ENCODE measurements at regions not wholly inside any gene's neighbourhood (a gene's known extent, or its start where the extent isn't known, plus 50 kb on each side); places are given as distances from the start of the nearest gene placed in this dataset.

DNA sequence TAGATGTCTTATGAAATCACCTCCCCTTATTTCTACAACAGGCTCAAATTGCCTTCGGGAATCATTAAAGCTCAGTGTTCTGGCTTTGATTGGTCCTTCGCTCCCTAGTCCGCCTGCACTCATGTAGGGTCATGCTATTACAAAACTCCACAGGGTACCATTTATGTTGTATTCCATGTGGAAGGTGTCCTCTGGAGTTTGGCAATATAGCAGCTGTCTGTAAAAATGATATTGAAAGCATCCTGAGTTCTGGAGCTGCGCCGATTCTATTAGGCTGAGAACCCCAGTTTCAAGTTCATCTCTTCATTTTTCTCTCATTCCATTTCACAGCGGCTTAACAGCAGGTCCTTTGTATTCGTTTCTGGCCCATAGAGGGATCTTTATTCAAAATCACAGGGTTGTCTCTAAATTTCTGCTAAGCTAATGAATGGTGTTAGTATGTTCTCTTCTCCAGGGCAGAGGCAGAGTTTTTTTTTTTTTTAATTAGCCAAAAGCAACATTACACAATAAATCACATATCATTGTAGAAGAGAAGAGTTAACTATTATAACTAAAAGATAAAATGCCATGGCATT lies 71.9 kb upstream of the TEKT1 start:
- ChIA-PET POLR2A (interaction anchor here (0.8 kb wide), 2 partner anchors 32 to 111 kb away, joined by 3 read pairs; a partner anchor contains a TSS), CTCF (ENCODE audit: low intra/inter-chr PET ratio) (no interaction called here)
- no peaks in the 10 kb centered on the region for H4K20me1 ChIP-seq (replicated peaks; ENCODE audit: control insufficient read depth, insufficient read depth, low read length)
- no peak overlapping the region for H3K4me3 ChIP-seq
- FAIRE-seq (no peak), ATAC-seq (no peak), DNase-seq (ENCODE audit: extremely low read depth in 1 of 4, low spot score in 3 of 4) (no peak)
- no peaks in the 10 kb centered on the region for H3K79me2 ChIP-seq (ENCODE audit: control insufficient read depth, insufficient read depth, low read length)
- no peak overlapping the region for H3K4me2 ChIP-seq (ENCODE audit: insufficient read depth, low read length)
- no TSS peak for BruUV-seq (replicated peaks)
- no peak overlapping the region for H2AFZ ChIP-seq (ENCODE audit: low read depth, low read length)
- H3K9me1 ChIP-seq (ENCODE audit: control insufficient read depth, insufficient read depth, low read length) = no peaks in the 10 kb centered on the region
- no peaks in the 10 kb centered on the region for H3K9me3 ChIP-seq (replicated peaks; ENCODE audit: control insufficient read depth, insufficient read depth, low read depth, low read length)
- H3K27ac ChIP-seq (ENCODE audit: extremely low read depth, low read depth, low read length) = no peak overlapping the region
- no peaks in the 10 kb centered on the region for H3K4me1 ChIP-seq (replicated peaks in 1 of 2; ENCODE audit: control insufficient read depth in 2 of 2, insufficient read depth in 2 of 2, low read length in 2 of 2)
- no peak overlapping the region for H3K9ac ChIP-seq (ENCODE audit: insufficient read depth in 1 of 2, low read depth in 2 of 2, low read length in 2 of 2)
- WGBS (ENCODE audit: insufficient coverage, low coverage, missing lambda C conversion rate) = 81% methylated on average over 7 of the region's 7 CpGs
- H3K36me3 ChIP-seq (ENCODE audit: control insufficient read depth, insufficient read depth, low read length) = no peaks in the 10 kb centered on the region; the same call in 1 of the 3 replicates
- in situ Hi-C loops (cut with MboI) (no loop called here), intact Hi-C loops (cut with micrococcal nuclease) (no loop called here)
- no peaks in the 10 kb centered on the region for H3K27me3 ChIP-seq (ENCODE audit: control insufficient read depth in 2 of 2, insufficient read depth in 2 of 2, low read length in 2 of 2)
- TF ChIP-seq SMC3 (conservative IDR thresholded peaks at IDR 0.05; ENCODE audit: insufficient read depth, low read depth, low read length) (no peak), GATA2 (CRISPR knock-in tag; IDR thresholded peaks at IDR 0.05) (no peak), FOXO4 (CRISPR knock-in tag; IDR thresholded peaks at IDR 0.05) (no peak), GTF2B (IDR thresholded peaks at IDR 0.05; ENCODE audit: extremely low read depth, insufficient read length) (no peak), WHSC1 (IDR thresholded peaks at IDR 0.05; ENCODE audit: low read length) (no peak), ZZZ3 (IDR thresholded peaks at IDR 0.05) (no peak), GTF2A2 (tag; IDR thresholded peaks at IDR 0.05) (no peak), RB1 (IDR thresholded peaks at IDR 0.05; ENCODE audit: low read depth) (no peak), ZNF263 (CRISPR knock-in tag; IDR thresholded peaks at IDR 0.05; ENCODE audit: borderline replicate concordance) (no peak), E2F1 (CRISPR knock-in tag; IDR thresholded peaks at IDR 0.05) (no peak), PRMT5 (CRISPR knock-in tag; IDR thresholded peaks at IDR 0.05) (no peak), RREB1 (CRISPR knock-in tag; IDR thresholded peaks at IDR 0.05) (no peak), EHMT2 (IDR thresholded peaks at IDR 0.05) (no peak)
- TF ChIP-seq, protein P1, sequence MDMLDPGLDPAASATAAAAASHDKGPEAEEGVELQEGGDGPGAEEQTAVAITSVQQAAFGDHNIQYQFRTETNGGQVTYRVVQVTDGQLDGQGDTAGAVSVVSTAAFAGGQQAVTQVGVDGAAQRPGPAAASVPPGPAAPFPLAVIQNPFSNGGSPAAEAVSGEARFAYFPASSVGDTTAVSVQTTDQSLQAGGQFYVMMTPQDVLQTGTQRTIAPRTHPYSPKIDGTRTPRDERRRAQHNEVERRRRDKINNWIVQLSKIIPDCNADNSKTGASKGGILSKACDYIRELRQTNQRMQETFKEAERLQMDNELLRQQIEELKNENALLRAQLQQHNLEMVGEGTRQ (CRISPR knock-in tag; IDR thresholded peaks at IDR 0.05) = no peak

All from K562 (cell line).